Ovary (tissue), 7 donors: ENCODE measurements at regions not wholly inside any gene's neighbourhood (a gene's known extent, or its start where the extent isn't known, plus 50 kb on each side); places are given as distances from the start of the nearest gene placed in this dataset.

Source experiments
- DNase-seq, 5 donors: peaks; one replicate each; pipeline ENCODE4 v3.0.0-alpha.2; 2019 to 2020
- H3K27ac ChIP-seq, 2 donors: fragments of 200-600 bp; one replicate each; pipeline versions ENCODE4 v1.5.1 to v1.8.0; 2019 to 2022
- H3K27me3 ChIP-seq: fragments of 200-600 bp; one replicate; pipeline ENCODE4 v1.8.0; 2022
- H3K36me3 ChIP-seq: fragments of 200-600 bp; sonication (generic); one replicate; pipeline ENCODE4 v1.5.1; 2019
- H3K4me1 ChIP-seq: one replicate; pipeline ENCODE4 v1.8.1; 2013; ENCODE audit warnings: mild to moderate bottlenecking, moderate library complexity; ENCODE audit not compliant: insufficient read depth
- H3K4me3 ChIP-seq: fragments of 200-600 bp; sonication (generic); one replicate; pipeline ENCODE4 v1.5.1; 2017
- H3K9me3 ChIP-seq, 2 donors: fragments of 200-600 bp in 1 of 2; sonication (generic) in 1 of 2; one replicate each; pipeline versions ENCODE4 v1.5.1 to v1.8.1; 2013 to 2019; ENCODE audit warnings: mild to moderate bottlenecking in 1 of 2, moderate library complexity in 1 of 2
- CTCF ChIP-seq, 3 donors: fragments of 450-650 bp in 2 of 3; fragments of 200-600 bp in 1 of 3; IDR thresholded peaks; one replicate each; pipeline versions ENCODE4 v1.5.1 to v1.8.0; 2016 to 2022; ENCODE audit warnings: antibody characterized with exemption in 3 of 3, mild to moderate bottlenecking in 1 of 3
- EP300 ChIP-seq: sonication (generic); formaldehyde crosslinking; IDR thresholded peaks from one replicate; pipeline ENCODE4 v1.6.1; 2017; ENCODE audit warnings: antibody characterized with exemption
- POLR2A ChIP-seq: fragments of 450-650 bp; IDR thresholded peaks from one replicate; pipeline ENCODE4 v1.6.1; 2017; ENCODE audit warnings: antibody characterized with exemption, mild to moderate bottlenecking, moderate library complexity
- WGBS, 3 donors: extraction: QIAGEN DNeasy Blood & Tissue Kit in 1 of 3; methylation state at CpG; one replicate each; pipeline versions ENCODE4 v1.1.5 to v1.1.7; 2013 to 2017; 5-methylcytosine and 5-hydroxymethylcytosine counted together
- intact Hi-C, 4 donors: fragments of 100-400 bp; cut with DNase I; formaldehyde crosslinking; loops; one replicate each; pipeline versions ENCODE4 v1.11.0 to v1.15.1; 2022 to 2023
- donor health status: DM: no; HTN: no; CAD: no; lungs with moderate emphysema.
- donor health status: DM: no; HTN: no; CAD: no.
- donor health status: Bipolar disorder and iron deficiency.
- donor health status: DM: no; HTN: no; CAD: no.
- donor health status: DM: yes; HTN: yes; CAD: no.

GRCh38 chr4:181944527-181944926 is 298.7 kb upstream of the TENM3 start:
- 84 to 88% (median 88%) methylated on average over 8 of the region's 8 CpGs for WGBS, 3 donors
- no peaks in the 10 kb centered on the region for H3K9me3 ChIP-seq
- H3K27me3 ChIP-seq = no peaks in the 10 kb centered on the region
- H3K36me3 ChIP-seq = no peaks in the 10 kb centered on the region
- DNase-seq = no peak
- no peak overlapping the region for H3K27ac ChIP-seq
- no peaks in the 10 kb centered on the region for H3K4me1 ChIP-seq
- H3K4me3 ChIP-seq = no peak overlapping the region
- intact Hi-C loops = no loop called here
- TF ChIP-seq CTCF (IDR thresholded peaks at IDR 0.05) (no peak), EP300 (no peak), POLR2A (no peak)

GRCh38 chr4:181946902-181947301 is 296.3 kb upstream of the TENM3 start:
- no peak for TF ChIP-seq CTCF (IDR thresholded peaks at IDR 0.05)
- no peak for TF ChIP-seq POLR2A
- TF ChIP-seq EP300 = no peak
- intact Hi-C loops = no loop called here

GRCh38 chr4:181948839-181949382 is 294.3 kb upstream of the TENM3 start:
- DNase-seq = no peak
- no peak overlapping the region for H3K27ac ChIP-seq
- TF ChIP-seq EP300 = no peak
- TF ChIP-seq CTCF (IDR thresholded peaks at IDR 0.05) = no peak
- no peak for TF ChIP-seq POLR2A
- no peaks in the 10 kb centered on the region for H3K27me3 ChIP-seq
- H3K9me3 ChIP-seq = no peaks in the 10 kb centered on the region
- WGBS, 3 donors = 48 to 53% (median 49%) methylated on average over 3 of the region's 3 CpGs
- intact Hi-C loops = no loop called here
- no peaks in the 10 kb centered on the region for H3K36me3 ChIP-seq
- H3K4me3 ChIP-seq = no peak overlapping the region
- H3K4me1 ChIP-seq = no peaks in the 10 kb centered on the region

More at GRCh38 chr4:181946902-181947301, 296.3 kb upstream of the TENM3 start:
- Histone ChIP-seq H3K4me3 (no peak overlapping the region), H3K4me1 (no peaks in the 10 kb centered on the region), H3K27me3 (no peaks in the 10 kb centered on the region), H3K27ac (no peak overlapping the region), H3K36me3 (no peaks in the 10 kb centered on the region), H3K9me3 (no peaks in the 10 kb centered on the region)
- DNase-seq = no peak
- WGBS, 3 donors = 71 to 77% (median 75%) methylated on average over 4 of the region's 4 CpGs

- H3K4me3 ChIP-seq = no peak overlapping the region
- H3K27ac ChIP-seq = no peak overlapping the region
- H3K4me1 ChIP-seq = no peaks in the 10 kb centered on the region
- H3K9me3 ChIP-seq = no peaks in the 10 kb centered on the region
- intact Hi-C loops = no loop called here
- no peak for TF ChIP-seq CTCF (IDR thresholded peaks at IDR 0.05)
- no peak for TF ChIP-seq EP300
- TF ChIP-seq POLR2A = no peak
- WGBS, 3 donors = 52 to 82% (median 74%) methylated on average over 6 of the region's 6 CpGs
- no peaks in the 10 kb centered on the region for H3K36me3 ChIP-seq
- no peaks in the 10 kb centered on the region for H3K27me3 ChIP-seq
- no peak for DNase-seq
Observed at GRCh38 chr4:181949704-181950312, 293.4 kb upstream of the TENM3 start.
